ENCODE measurements at regions not wholly inside any gene's neighbourhood (a gene's known extent, or its start where the extent isn't known, plus 50 kb on each side); places are given as distances from the start of the nearest gene placed in this dataset.

GRCh38 chr7:65317372-65317771 lies 56.3 kb upstream of the ZNF92 start:
- intact Hi-C loops (cut with DNase I; ENCODE audit: low total_unique reads): no loop called here
- H3K4me3 ChIP-seq: no peak overlapping the region
- in situ Hi-C loops (cut with MboI; ENCODE audit: low sequenced_read_pairs in 4 of 4): loop anchor here in 1 of 4 donors (10.0 kb wide), 1 partner anchor 363 kb away; no protein-coding TSS in a partner anchor
- H3K27ac ChIP-seq: no peak overlapping the region
- no peaks in the 10 kb centered on the region for H3K4me1 ChIP-seq
- no peak for TF ChIP-seq CTCF (IDR thresholded peaks at IDR 0.05 in 4 of 5, conservative IDR thresholded peaks at IDR 0.05 in 1 of 5)
- TF ChIP-seq POLR2A (IDR thresholded peaks at IDR 0.05): no peak
- no peak for ATAC-seq
- no peaks in the 10 kb centered on the region for H3K9me3 ChIP-seq
- no peaks in the 10 kb centered on the region for H3K27me3 ChIP-seq
- H3K36me3 ChIP-seq: no peaks in the 10 kb centered on the region
- DNase-seq: no peak

DNA sequence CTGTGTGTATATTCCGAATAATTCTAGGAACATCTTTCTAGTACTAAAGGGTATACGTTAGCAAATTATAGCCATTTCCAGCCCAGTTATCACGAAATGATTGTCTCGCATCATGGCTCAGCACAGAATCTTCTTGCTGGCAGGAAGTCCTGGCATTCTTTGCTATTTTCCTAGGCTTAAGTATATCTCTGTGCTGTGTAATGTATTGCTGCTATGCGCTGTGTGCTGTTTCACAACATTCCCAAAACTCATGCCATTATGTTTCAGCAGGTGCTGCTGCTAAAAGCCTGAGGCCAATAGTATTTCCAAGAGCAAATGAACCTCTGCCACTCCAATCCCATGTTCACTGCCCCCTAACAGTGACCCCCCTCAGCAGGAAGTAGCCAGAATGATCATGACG lies 62.9 kb upstream of the ZNF92 start:
- H3K9me3 ChIP-seq: no peaks in the 10 kb centered on the region
- no peak overlapping the region for H3K27ac ChIP-seq
- TF ChIP-seq CTCF (IDR thresholded peaks at IDR 0.05 in 4 of 5, conservative IDR thresholded peaks at IDR 0.05 in 1 of 5) (no peak), POLR2A (IDR thresholded peaks at IDR 0.05) (no peak)
- H3K36me3 ChIP-seq: no peaks in the 10 kb centered on the region
- no peak for ATAC-seq
- in situ Hi-C loops (cut with MboI; ENCODE audit: low sequenced_read_pairs in 4 of 4) (loop anchor here in 1 of 4 donors (10.0 kb wide), 1 partner anchor 356 kb away; no protein-coding TSS in a partner anchor), intact Hi-C loops (cut with DNase I; ENCODE audit: low total_unique reads) (no loop called here)
- H3K27me3 ChIP-seq: no peaks in the 10 kb centered on the region
- H3K4me1 ChIP-seq: no peaks in the 10 kb centered on the region
- no peak overlapping the region for H3K4me3 ChIP-seq
- DNase-seq: no peak

DNA sequence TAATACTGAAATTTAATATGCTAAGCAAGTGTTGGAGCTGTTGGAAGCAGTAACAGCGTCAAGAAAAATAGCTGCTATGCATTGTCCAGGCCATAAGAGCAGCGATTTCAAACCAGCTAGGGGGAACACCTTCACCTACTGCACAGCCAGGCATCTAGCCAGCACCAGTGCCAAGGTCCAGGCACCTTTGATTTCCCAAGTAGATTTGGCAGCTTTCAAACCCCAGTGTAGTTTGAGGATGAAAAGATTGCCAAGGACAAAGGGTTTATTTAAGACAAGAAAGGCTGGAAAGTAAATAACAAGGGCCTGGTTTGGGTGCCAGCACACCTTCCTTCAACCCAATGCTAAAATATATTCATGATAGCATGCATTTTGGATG lies 65.4 kb upstream of the ZNF92 start:
- intact Hi-C loops (cut with DNase I; ENCODE audit: low total_unique reads) (loop anchor here (5.0 kb wide), 1 partner anchor 91 kb away; no protein-coding TSS in a partner anchor), in situ Hi-C loops (cut with MboI; ENCODE audit: low sequenced_read_pairs in 4 of 4) (loop anchor here in 2 of 4 donors (5.0 to 10.0 kb wide), 2 partner anchors 356 to 363 kb away; no protein-coding TSS in a partner anchor)
- TF ChIP-seq POLR2A (IDR thresholded peaks at IDR 0.05): no peak
- no peak for TF ChIP-seq CTCF (IDR thresholded peaks at IDR 0.05 in 4 of 5, conservative IDR thresholded peaks at IDR 0.05 in 1 of 5)
- DNase-seq: no peak
- ATAC-seq: no peak
- no peaks in the 10 kb centered on the region for H3K4me1 ChIP-seq
- no peak overlapping the region for H3K27ac ChIP-seq
- no peaks in the 10 kb centered on the region for H3K36me3 ChIP-seq
- H3K9me3 ChIP-seq: no peaks in the 10 kb centered on the region
- no peaks in the 10 kb centered on the region for H3K27me3 ChIP-seq
- H3K4me3 ChIP-seq: no peak overlapping the region

DNA sequence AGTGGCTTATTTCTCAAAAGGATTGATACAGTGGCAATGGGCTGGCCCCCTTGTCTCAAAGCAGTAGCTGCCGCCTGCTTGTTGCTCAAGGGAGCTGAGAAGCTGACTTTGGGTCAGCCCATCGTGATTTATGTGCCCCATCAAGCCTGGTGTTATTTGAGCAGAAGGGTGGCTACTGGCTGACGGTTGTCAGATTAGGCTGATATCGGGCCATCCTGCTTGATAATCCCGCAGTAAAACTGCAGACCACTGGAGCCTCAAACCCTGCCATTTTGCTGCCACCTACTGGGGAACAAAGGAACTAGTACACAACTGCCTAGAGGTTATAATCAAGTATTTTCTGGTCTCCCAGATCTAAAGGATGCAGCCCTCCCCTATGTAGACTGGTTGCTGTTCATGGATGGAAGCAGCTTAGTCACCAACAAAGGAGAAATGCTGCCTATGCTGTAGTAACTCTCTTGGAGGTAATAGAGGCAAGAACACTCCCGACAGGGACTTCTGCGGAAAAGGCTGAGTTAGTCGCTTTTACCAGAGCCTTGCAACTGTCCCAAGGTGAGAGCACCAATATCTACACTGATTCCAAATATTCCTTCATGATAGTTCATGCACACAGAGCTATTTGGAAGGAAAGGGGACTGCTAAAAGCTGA lies 65.9 kb upstream of the ZNF92 start:
- peak in 4 of 5 experiments; percentile 37 to 83 (median 69) for TF ChIP-seq CTCF (IDR thresholded peaks at IDR 0.05 in 4 of 5, conservative IDR thresholded peaks at IDR 0.05 in 1 of 5)
- no peak for TF ChIP-seq POLR2A (IDR thresholded peaks at IDR 0.05)
- Histone ChIP-seq H3K36me3 (no peaks in the 10 kb centered on the region), H3K27me3 (no peaks in the 10 kb centered on the region), H3K4me3 (no peak overlapping the region), H3K27ac (no peak overlapping the region), H3K4me1 (no peaks in the 10 kb centered on the region), H3K9me3 (no peaks in the 10 kb centered on the region)
- intact Hi-C loops (cut with DNase I; ENCODE audit: low total_unique reads): loop anchor here (5.0 kb wide), 1 partner anchor 90 kb away; no protein-coding TSS in a partner anchor
- DNase-seq (peak in 1 of 2 donors; percentile 8), ATAC-seq (peak in 1 of 2 donors; percentile 39)
- in situ Hi-C loops (cut with MboI; ENCODE audit: low sequenced_read_pairs in 4 of 4): loop anchor here in 2 of 4 donors (5.0 to 10.0 kb wide), 2 partner anchors 355 to 363 kb away; no protein-coding TSS in a partner anchor

All from gastrocnemius medialis (tissue), 4 donors.